Esophagus muscularis mucosa (tissue), 3 donors: ENCODE measurements at regions not wholly inside any gene's neighbourhood (a gene's known extent, or its start where the extent isn't known, plus 50 kb on each side); places are given as distances from the start of the nearest gene placed in this dataset.

Experiments
- POLR2A ChIP-seq: fragments of 450-650 bp; IDR thresholded peaks from one replicate; pipeline ENCODE4 v1.6.1; 2017; ENCODE audit warnings: antibody characterized with exemption, moderate library complexity, mild to moderate bottlenecking, low read depth
- POLR2AphosphoS5 ChIP-seq, 2 donors: sonication (generic); formaldehyde crosslinking; IDR thresholded peaks; one replicate each; pipeline ENCODE4 v1.6.1; 2017; ENCODE audit warnings: antibody characterized with exemption in 2 of 2
- TF ChIP-seq, protein P1 (sequence below), 3 experiments: fragments of 200-600 bp in 2 of 3; fragments of 450-650 bp in 1 of 3; sonication (generic) in 2 of 3; IDR thresholded peaks; one replicate each; pipeline ENCODE4 v1.5.1; 2017 to 2019; ENCODE audit warnings: antibody characterized with exemption in 3 of 3, mild to moderate bottlenecking in 2 of 3, moderate library complexity in 1 of 3

DNA sequence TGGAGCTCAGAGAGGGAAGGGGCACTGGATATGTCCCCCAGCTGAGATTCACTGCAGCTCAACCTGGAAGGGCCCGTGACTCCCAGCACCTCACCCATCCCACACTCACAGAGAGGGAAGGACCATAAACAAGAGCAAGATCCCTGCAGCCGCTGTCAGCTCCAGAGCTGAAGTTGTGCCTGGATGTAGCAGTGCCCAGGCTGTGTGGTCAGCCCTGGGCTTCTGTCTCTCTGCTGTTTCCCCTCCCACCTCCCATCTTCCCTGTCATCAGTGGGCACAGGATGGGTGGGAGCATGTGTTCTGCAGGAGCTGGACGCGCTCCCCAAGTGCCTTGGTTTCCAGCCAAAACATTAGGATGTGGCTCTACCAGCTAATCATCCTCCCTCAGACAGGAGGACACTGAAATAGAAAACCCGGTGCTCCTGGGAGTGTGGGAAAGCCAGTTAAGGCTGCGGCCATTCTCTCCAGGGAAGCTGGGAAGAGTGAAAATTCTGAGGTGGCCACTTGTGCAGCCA, 282.7 kb downstream of the NPHP4 start:
- TF ChIP-seq, protein P1, sequence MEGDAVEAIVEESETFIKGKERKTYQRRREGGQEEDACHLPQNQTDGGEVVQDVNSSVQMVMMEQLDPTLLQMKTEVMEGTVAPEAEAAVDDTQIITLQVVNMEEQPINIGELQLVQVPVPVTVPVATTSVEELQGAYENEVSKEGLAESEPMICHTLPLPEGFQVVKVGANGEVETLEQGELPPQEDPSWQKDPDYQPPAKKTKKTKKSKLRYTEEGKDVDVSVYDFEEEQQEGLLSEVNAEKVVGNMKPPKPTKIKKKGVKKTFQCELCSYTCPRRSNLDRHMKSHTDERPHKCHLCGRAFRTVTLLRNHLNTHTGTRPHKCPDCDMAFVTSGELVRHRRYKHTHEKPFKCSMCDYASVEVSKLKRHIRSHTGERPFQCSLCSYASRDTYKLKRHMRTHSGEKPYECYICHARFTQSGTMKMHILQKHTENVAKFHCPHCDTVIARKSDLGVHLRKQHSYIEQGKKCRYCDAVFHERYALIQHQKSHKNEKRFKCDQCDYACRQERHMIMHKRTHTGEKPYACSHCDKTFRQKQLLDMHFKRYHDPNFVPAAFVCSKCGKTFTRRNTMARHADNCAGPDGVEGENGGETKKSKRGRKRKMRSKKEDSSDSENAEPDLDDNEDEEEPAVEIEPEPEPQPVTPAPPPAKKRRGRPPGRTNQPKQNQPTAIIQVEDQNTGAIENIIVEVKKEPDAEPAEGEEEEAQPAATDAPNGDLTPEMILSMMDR (IDR thresholded peaks at IDR 0.05): no peak
- TF ChIP-seq POLR2AphosphoS5 (IDR thresholded peaks at IDR 0.05) (no peak), POLR2A (no peak)
